Subcutaneous abdominal adipose tissue (tissue), 5 donors: ENCODE measurements at regions not wholly inside any gene's neighbourhood (a gene's known extent, or its start where the extent isn't known, plus 50 kb on each side); places are given as distances from the start of the nearest gene placed in this dataset.
"Not testable (repeated sequence)": the region's sequence is repeated elsewhere in the genome, so short reads cannot be mapped to it uniquely, and the experiment has no call there.

ENCODE experiments used
- H3K27ac ChIP-seq: one replicate; pipeline ENCODE4 v1.7.0; 2013; ENCODE audit warnings: low read depth, mild to moderate bottlenecking, inconsistent platforms, low read length, moderate library complexity
- H3K27me3 ChIP-seq, 5 donors: one replicate each; pipeline ENCODE4 v1.7.0; 2013; ENCODE audit warnings: low read length in 5 of 5, inconsistent platforms in 1 of 5; ENCODE audit not compliant: control insufficient read depth in 5 of 5, insufficient read depth in 4 of 5
- H3K36me3 ChIP-seq, 5 donors: one replicate each; pipeline ENCODE4 v1.7.0; 2013; ENCODE audit warnings: low read length in 5 of 5; ENCODE audit not compliant: control insufficient read depth in 5 of 5, insufficient read depth in 5 of 5
- H3K4me1 ChIP-seq, 5 donors: one replicate each; pipeline ENCODE4 v1.7.0; 2013; ENCODE audit warnings: low read length in 5 of 5, mild to moderate bottlenecking in 3 of 5, moderate library complexity in 1 of 5; ENCODE audit not compliant: control insufficient read depth in 5 of 5, insufficient read depth in 5 of 5
- H3K4me3 ChIP-seq, 5 donors: one replicate each; pipeline ENCODE4 v1.7.0; 2013; ENCODE audit warnings: low read length in 5 of 5, low read depth in 1 of 5
- H3K9ac ChIP-seq, 5 donors: one replicate each; pipeline ENCODE4 v1.7.0; 2013; ENCODE audit warnings: low read length in 5 of 5, mild to moderate bottlenecking in 4 of 5, moderate library complexity in 3 of 5
- H3K9me3 ChIP-seq, 5 donors: one replicate each; pipeline ENCODE4 v1.7.0; 2013; ENCODE audit warnings: low read length in 5 of 5; ENCODE audit not compliant: control insufficient read depth in 5 of 5
- donor health status: healthy.
- donor health status: healthy.
- donor health status: healthy.
- donor health status: healthy.
- donor health status: healthy.

DNA sequence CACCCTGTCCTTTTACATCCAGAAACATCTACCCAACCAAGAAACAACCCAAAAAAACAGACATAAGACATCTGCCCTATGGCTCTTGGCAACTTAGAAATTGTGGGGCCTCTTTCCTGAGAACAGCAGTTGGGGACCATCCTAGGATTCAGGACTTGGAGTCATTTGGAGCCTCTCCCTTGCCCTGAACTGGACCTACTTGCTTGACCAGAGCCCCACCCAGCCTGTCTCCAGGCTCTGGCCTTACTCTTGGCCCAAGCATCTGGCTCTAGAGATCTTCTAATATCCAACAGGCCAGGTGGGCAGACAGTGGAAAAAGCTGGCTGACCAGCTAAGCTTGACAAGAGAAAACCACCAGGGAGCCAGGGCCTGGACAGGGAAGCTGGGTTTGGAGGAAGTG, 99.1 kb upstream of the C2CD4B start:
- Histone ChIP-seq H3K27ac (no peak overlapping the region), H3K4me1 (peaks cover 0 to 3% (median 0%) of the 10 kb centered on the region in 5 donors), H3K27me3 (no peaks in the 10 kb centered on the region), H3K9ac (no peak overlapping the region), H3K9me3 (peaks cover 12 to 55% (median 41%) of the 10 kb centered on the region in 5 donors), H3K36me3 (no peaks in the 10 kb centered on the region), H3K4me3 (no peak overlapping the region)

- Histone ChIP-seq H3K9ac (no peak overlapping the region), H3K9me3 (peaks cover 17 to 50% (median 38%) of the 10 kb centered on the region in 5 donors), H3K27me3 (no peaks in the 10 kb centered on the region), H3K27ac (no peak overlapping the region), H3K4me3 (peak overlapping the region in 4 of 5 donors; percentile 17 to 39 (median 24)), H3K4me1 (no peaks in the 10 kb centered on the region), H3K36me3 (no peaks in the 10 kb centered on the region)
Measured at GRCh38 chr15:62269504-62269903, 104.4 kb upstream of the C2CD4B start.

DNA sequence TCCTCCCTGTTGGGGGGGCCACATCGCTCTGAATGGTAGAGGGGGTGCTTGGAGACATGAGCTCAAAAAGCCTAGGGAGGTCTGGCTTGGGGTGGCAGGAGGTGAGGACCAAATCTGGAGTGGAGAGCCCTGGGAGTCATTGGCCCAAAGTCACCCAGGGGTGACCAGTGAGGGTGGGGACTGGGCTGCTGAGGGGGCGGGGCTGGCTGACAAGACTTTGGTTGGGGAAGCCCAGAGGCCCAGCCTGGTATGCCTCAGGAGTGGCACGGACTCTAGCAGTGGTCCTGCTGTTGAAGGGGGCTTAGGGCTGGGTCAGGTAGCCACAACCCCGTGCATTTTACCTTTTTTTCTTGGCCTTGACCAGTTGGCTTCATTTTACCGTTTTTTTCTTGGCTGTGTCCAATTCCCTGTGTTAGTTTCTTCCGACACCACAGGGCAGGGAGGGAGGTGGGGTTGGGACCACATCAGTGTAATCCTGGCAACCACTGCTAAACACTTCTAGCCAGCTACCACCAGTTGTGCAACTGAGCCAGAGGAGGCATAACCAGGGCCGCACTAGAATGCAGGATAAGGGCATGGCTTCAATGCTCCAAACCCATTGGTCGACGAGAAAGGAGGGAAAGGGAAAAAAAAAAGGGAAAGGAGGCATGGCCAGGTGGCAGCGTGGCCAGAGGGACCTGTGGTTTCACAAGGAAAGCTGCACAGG, 105.3 kb upstream of the C2CD4B start:
- H3K4me3 ChIP-seq = peak overlapping the region; percentile 6 to 39 (median 17)
- H3K9ac ChIP-seq = no peak overlapping the region
- peaks cover 17 to 50% (median 38%) of the 10 kb centered on the region in 5 donors for H3K9me3 ChIP-seq
- no peaks in the 10 kb centered on the region for H3K36me3 ChIP-seq
- no peaks in the 10 kb centered on the region for H3K4me1 ChIP-seq
- H3K27ac ChIP-seq = no peak overlapping the region
- no peaks in the 10 kb centered on the region for H3K27me3 ChIP-seq

DNA sequence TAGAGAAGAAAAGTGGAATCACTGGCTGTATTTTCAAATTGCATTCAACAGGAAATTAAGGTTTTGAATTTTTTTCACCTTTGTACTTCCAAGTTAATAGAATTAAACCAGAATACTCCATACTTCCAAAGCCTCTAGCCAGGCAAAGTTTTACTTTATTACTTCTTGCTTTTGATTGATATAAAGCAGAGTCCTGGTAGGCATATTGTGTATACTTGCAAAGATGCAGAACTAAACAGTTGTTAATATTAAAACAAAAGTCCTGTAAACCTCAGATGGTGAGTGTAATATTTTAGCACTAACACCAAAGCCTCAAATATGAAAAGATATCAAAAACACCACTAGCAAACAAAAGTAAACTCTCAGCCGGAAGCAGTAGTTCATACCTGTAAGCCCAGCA, 107.2 kb upstream of the C2CD4B start:
- no peak overlapping the region for H3K9ac ChIP-seq
- H3K27ac ChIP-seq = no peak overlapping the region
- H3K9me3 ChIP-seq = peaks cover 17 to 46% (median 35%) of the 10 kb centered on the region in 5 donors
- no peaks in the 10 kb centered on the region for H3K4me1 ChIP-seq
- H3K27me3 ChIP-seq = no peaks in the 10 kb centered on the region
- H3K36me3 ChIP-seq = no peaks in the 10 kb centered on the region
- H3K4me3 ChIP-seq = no peak overlapping the region

DNA sequence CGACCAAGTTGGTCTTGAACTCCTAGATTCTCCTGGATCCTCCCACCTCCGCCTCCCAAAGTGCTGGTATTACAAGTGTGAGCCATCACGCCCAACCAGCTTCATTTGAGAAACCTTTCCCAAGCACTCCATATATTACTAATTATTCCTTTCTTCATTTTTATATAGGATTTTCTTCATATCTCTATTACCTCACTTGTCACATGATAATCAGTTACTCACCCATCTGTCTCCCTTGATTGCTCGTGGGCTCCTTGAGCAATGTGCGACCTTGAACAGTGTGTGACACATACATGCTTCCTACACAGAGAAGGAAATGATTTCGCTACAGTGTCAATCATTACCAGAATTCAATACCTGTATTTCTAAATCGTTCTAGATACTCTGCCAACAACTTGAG, 110.7 kb upstream of the C2CD4B start:
- Histone ChIP-seq H3K4me3 (no peak overlapping the region), H3K9me3 (peaks cover 0 to 10% (median 2%) of the 10 kb centered on the region in 5 donors), H3K27ac (no peak overlapping the region), H3K36me3 (no peaks in the 10 kb centered on the region), H3K9ac (no peak overlapping the region), H3K27me3 (no peaks in the 10 kb centered on the region), H3K4me1 (no peaks in the 10 kb centered on the region)

DNA sequence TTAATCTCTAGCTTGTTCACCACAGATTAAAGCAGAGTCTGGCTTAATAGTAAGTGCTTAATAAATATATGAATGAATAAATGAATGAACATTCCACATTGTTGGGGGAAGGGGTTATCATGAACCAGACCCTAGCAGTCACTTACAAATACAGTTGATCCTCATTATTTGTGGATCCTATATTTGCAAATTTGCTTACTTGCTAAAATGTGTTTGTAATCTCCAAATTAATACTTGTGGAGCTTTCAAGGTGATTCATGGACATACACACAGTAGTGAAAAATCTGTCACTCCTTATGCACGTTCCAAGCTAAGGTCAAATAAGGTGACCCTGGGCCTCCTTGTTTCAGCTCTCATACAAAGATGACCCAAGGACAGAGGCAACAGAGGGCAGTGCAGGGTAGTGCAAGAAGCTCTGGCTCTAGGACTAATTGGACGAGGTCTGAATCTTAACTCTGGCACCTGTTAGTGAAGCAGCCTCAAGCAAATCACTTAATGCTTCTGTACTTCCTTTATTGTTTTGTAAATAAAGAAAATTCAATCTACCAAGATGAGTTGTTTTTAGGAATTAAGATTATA, 112.8 kb upstream of the C2CD4B start:
- H3K9me3 ChIP-seq = no peaks in the 10 kb centered on the region
- H3K4me1 ChIP-seq = no peaks in the 10 kb centered on the region
- H3K4me3 ChIP-seq = no peak overlapping the region
- H3K27ac ChIP-seq = no peak overlapping the region
- no peak overlapping the region for H3K9ac ChIP-seq
- no peaks in the 10 kb centered on the region for H3K36me3 ChIP-seq
- no peaks in the 10 kb centered on the region for H3K27me3 ChIP-seq

GRCh38 chr15:62278534-62278933, 113.4 kb upstream of the C2CD4B start:
- Histone ChIP-seq H3K4me3 (no peak overlapping the region), H3K27ac (no peak overlapping the region), H3K36me3 (no peaks in the 10 kb centered on the region), H3K9ac (no peak overlapping the region), H3K4me1 (no peaks in the 10 kb centered on the region), H3K27me3 (no peaks in the 10 kb centered on the region), H3K9me3 (no peaks in the 10 kb centered on the region)

DNA sequence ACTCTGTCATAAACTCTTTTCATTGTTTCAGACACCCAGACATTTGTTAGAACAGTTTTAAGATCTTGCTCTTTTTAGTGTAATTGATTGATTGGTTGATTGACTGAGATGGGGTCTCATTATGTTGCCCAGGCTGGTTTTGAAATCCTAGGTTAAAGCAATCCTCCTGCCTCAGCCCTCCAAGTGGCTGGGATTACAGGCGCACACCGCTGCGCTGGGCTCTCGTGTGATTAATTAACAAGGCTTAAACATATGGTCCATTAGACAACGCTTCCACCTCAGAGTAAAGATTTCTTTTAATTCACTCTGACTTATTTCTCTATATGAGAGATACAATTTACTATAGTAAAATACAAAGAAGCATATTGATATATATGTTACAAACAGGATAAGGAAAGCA, 114.0 kb upstream of the C2CD4B start:
- Histone ChIP-seq H3K27me3 (no peaks in the 10 kb centered on the region), H3K9me3 (no peaks in the 10 kb centered on the region), H3K36me3 (no peaks in the 10 kb centered on the region), H3K9ac (no peak overlapping the region), H3K4me1 (no peaks in the 10 kb centered on the region), H3K27ac (no peak overlapping the region), H3K4me3 (no peak overlapping the region)

DNA sequence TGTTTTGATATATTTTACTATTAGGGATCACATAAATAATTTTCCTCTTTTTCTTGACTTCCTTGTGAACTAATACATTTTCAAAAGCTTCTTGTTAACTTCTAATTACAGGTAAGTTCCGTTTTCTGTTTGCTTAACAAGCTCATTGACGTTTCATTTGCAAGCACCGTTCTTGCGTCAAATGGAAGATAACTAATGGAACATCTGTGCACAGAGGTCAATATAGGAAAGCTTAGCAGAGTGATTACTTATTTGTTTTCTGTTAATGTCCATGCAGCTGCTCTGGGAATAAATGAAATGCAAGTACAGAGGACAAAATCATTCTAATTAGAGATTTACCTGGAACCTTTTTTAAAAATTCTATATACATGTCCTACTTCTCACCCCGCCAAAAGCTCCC, 115.5 kb upstream of the C2CD4B start:
- Histone ChIP-seq H3K4me1 (no peaks in the 10 kb centered on the region), H3K9ac (no peak overlapping the region), H3K9me3 (no peaks in the 10 kb centered on the region), H3K27me3 (no peaks in the 10 kb centered on the region), H3K36me3 (no peaks in the 10 kb centered on the region), H3K4me3 (no peak overlapping the region), H3K27ac (no peak overlapping the region)

DNA sequence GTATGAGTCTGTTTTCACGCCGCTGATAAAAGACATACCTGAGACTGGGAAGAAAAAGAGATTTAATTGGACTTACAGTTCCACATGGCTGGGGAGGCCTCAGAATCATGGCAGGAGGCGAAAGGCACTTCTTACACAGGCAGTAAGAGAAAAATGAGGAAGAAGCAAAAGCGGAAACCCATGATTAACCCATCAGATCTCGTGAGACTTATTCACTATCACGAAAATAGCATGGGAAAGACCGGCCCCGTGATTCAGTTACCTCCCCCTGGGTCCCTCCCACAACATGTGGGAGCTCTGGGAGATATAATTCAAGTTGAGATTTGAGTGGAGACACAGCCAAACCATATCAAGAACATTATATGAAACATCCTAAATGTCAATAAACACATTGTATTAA, 116.7 kb upstream of the C2CD4B start:
- not testable (repeated sequence) for H3K4me1 ChIP-seq, H3K36me3 ChIP-seq, H3K4me3 ChIP-seq, H3K27ac ChIP-seq, H3K9me3 ChIP-seq, H3K9ac ChIP-seq, H3K27me3 ChIP-seq
